Fibroblast of lung (primary cell): ENCODE measurements at regions not wholly inside any gene's neighbourhood (a gene's known extent, or its start where the extent isn't known, plus 50 kb on each side); places are given as distances from the start of the nearest gene placed in this dataset.

Experiments used
- DNase-seq, 2 donors: peaks; one replicate each; pipeline versions ENCODE4 v3.0.0 to v3.0.0-alpha.2; 2010; ENCODE audit warnings: low read depth in 2 of 2
- H2AFZ ChIP-seq: 2 replicates; pipeline ENCODE4 v1.5.1; 2012; ENCODE audit warnings: low read length, control low read depth, inconsistent platforms
- H3K27ac ChIP-seq: 2 replicates; pipeline ENCODE4 v1.5.1; 2011; ENCODE audit warnings: low read length, control low read depth; ENCODE audit not compliant: insufficient read depth
- H3K27me3 ChIP-seq: 2 replicates; pipeline ENCODE4 v1.5.1; 2011; ENCODE audit warnings: mild to moderate bottlenecking, low read length; ENCODE audit not compliant: control insufficient read depth, insufficient read depth
- H3K36me3 ChIP-seq: 2 replicates; pipeline ENCODE4 v1.5.1; 2011; ENCODE audit warnings: low read length; ENCODE audit not compliant: control insufficient read depth, insufficient read depth
- H3K4me1 ChIP-seq: 2 replicates; pipeline ENCODE4 v1.5.1; 2011; ENCODE audit warnings: low read length; ENCODE audit not compliant: control insufficient read depth, insufficient read depth; ENCODE audit errors: extremely low read depth
- H3K4me2 ChIP-seq: 2 replicates; pipeline ENCODE4 v1.5.1; 2011; ENCODE audit warnings: low read length, control low read depth; ENCODE audit not compliant: insufficient read depth; ENCODE audit errors: extremely low read depth
- H3K4me3 ChIP-seq, 4 experiments: fragments of 200-600 bp in 1 of 4; sonication (generic) in 1 of 4; replicated peaks in 1 of 4; 2 replicates each; pipeline ENCODE4 v1.5.1; 2011 to 2016; ENCODE audit warnings: low read length in 4 of 4, low read depth in 3 of 4, mild to moderate bottlenecking in 3 of 4, control low read depth in 2 of 4, inconsistent platforms in 1 of 4, mixed read lengths in 1 of 4; ENCODE audit not compliant: insufficient read depth in 1 of 4; ENCODE audit errors: control extremely low read depth in 1 of 4
- H3K79me2 ChIP-seq: 2 replicates; pipeline ENCODE4 v1.5.1; 2012; ENCODE audit warnings: mild to moderate bottlenecking, low read length, inconsistent platforms; ENCODE audit not compliant: control insufficient read depth, insufficient read depth
- H3K9ac ChIP-seq: 2 replicates; pipeline ENCODE4 v1.5.1; 2011; ENCODE audit warnings: mild to moderate bottlenecking, low read length, control low read depth; ENCODE audit not compliant: insufficient read depth
- H3K9me3 ChIP-seq: 2 replicates; pipeline ENCODE4 v1.5.1; 2012; ENCODE audit warnings: low read depth, low read length; ENCODE audit not compliant: control insufficient read depth, insufficient read depth
- H4K20me1 ChIP-seq: 2 replicates; pipeline ENCODE4 v1.5.1; 2011; ENCODE audit warnings: low read length; ENCODE audit not compliant: control insufficient read depth, insufficient read depth; ENCODE audit errors: extremely low read depth
- CTCF ChIP-seq, 2 donors: IDR thresholded peaks in 1 of 2; conservative IDR thresholded peaks in 1 of 2; 1 replicate in 1 of 2; 2 replicates in 1 of 2; pipeline ENCODE4 v1.5.1; 2011 to 2012; ENCODE audit warnings: low read length in 2 of 2, control low read depth in 1 of 2, inconsistent platforms in 1 of 2, low read depth in 1 of 2, mild to moderate bottlenecking in 1 of 2
- EZH2 ChIP-seq: IDR thresholded peaks from 2 replicates; pipeline ENCODE4 v1.5.1; 2012; ENCODE audit warnings: low read length, control low read depth, mild to moderate bottlenecking; ENCODE audit errors: missing control alignments

DNA sequence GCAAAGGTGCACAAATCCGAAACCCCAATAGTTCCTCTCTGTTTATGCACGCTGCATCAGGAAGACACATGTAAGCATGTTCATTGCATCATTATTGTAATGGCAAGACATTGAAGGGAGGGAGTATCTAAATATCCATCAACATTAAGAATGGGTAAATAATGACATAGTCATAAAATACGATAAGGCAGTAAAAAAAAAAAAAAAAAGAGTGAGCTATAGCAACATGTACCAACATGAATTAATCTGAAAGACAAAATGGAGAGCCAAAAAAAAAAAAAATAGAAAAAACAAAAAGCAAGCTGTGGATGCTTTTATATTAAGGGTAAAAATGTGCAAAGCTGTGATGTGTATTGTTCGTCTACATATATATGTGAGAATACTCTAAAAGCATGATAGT is 70.2 kb upstream of the ABLIM1 start:
- no peak overlapping the region for H3K27ac ChIP-seq
- no peaks in the 10 kb centered on the region for H3K27me3 ChIP-seq
- H3K9ac ChIP-seq, result no peak overlapping the region
- TF ChIP-seq CTCF (conservative IDR thresholded peaks at IDR 0.05 in 1 of 2, IDR thresholded peaks at IDR 0.05 in 1 of 2; ENCODE audit: low read depth in 1 of 2, low read length in 2 of 2) (no peak), EZH2 (no peak)
- H2AFZ ChIP-seq, result no peak overlapping the region
- H3K4me2 ChIP-seq, result no peak overlapping the region
- H4K20me1 ChIP-seq, result no peaks in the 10 kb centered on the region
- no peaks in the 10 kb centered on the region for H3K79me2 ChIP-seq
- no peak overlapping the region for H3K4me3 ChIP-seq
- H3K4me1 ChIP-seq, result no peaks in the 10 kb centered on the region
- DNase-seq, result no peak
- H3K9me3 ChIP-seq, result no peaks in the 10 kb centered on the region
- H3K36me3 ChIP-seq, result no peaks in the 10 kb centered on the region

- H3K4me2 ChIP-seq, result no peak overlapping the region
- H3K79me2 ChIP-seq, result no peaks in the 10 kb centered on the region
- H3K9ac ChIP-seq, result no peak overlapping the region
- no peak overlapping the region for H2AFZ ChIP-seq
- no peak overlapping the region for H3K4me3 ChIP-seq
- H3K36me3 ChIP-seq, result no peaks in the 10 kb centered on the region
- H4K20me1 ChIP-seq, result no peaks in the 10 kb centered on the region
- no peak for DNase-seq
- H3K27ac ChIP-seq, result no peak overlapping the region
- TF ChIP-seq CTCF (conservative IDR thresholded peaks at IDR 0.05 in 1 of 2, IDR thresholded peaks at IDR 0.05 in 1 of 2; ENCODE audit: low read depth in 1 of 2, low read length in 2 of 2) (no peak), EZH2 (no peak)
- no peaks in the 10 kb centered on the region for H3K27me3 ChIP-seq
- no peaks in the 10 kb centered on the region for H3K4me1 ChIP-seq
- H3K9me3 ChIP-seq, result no peaks in the 10 kb centered on the region
Observed at GRCh38 chr10:114729103-114729659, 71.1 kb upstream of the ABLIM1 start.

DNA sequence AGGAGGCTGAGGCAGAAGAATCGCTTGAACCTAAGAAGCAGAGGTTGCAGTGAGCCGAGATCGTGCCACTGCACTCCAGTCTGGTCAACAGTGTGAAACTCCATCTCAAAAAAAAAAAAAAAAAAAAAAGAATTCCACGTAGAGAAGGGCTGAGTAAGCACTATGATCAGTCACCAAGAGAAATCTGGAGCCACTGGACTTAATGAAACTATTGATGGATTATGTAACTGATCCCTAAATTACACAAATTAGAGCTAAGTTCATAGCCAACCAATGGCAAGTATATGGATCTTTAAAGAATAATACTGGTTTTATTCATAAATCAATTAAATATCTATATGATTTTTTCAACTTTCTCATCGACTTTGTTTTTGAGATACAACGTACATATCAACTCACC is 72.2 kb upstream of the ABLIM1 start:
- no peaks in the 10 kb centered on the region for H3K4me1 ChIP-seq
- TF ChIP-seq EZH2, result no peak
- TF ChIP-seq CTCF (conservative IDR thresholded peaks at IDR 0.05 in 1 of 2, IDR thresholded peaks at IDR 0.05 in 1 of 2; ENCODE audit: low read depth in 1 of 2, low read length in 2 of 2), result no peak
- H2AFZ ChIP-seq, result no peak overlapping the region
- H3K79me2 ChIP-seq, result no peaks in the 10 kb centered on the region
- no peak for DNase-seq
- H3K27ac ChIP-seq, result no peak overlapping the region
- H3K9me3 ChIP-seq, result no peaks in the 10 kb centered on the region
- no peaks in the 10 kb centered on the region for H3K27me3 ChIP-seq
- H3K4me2 ChIP-seq, result no peak overlapping the region
- H4K20me1 ChIP-seq, result no peaks in the 10 kb centered on the region
- H3K4me3 ChIP-seq, result no peak overlapping the region
- no peaks in the 10 kb centered on the region for H3K36me3 ChIP-seq
- H3K9ac ChIP-seq, result no peak overlapping the region
